ENCODE measurements at regions not wholly inside any gene's neighbourhood (a gene's known extent, or its start where the extent isn't known, plus 50 kb on each side); places are given as distances from the start of the nearest gene placed in this dataset.

DNA sequence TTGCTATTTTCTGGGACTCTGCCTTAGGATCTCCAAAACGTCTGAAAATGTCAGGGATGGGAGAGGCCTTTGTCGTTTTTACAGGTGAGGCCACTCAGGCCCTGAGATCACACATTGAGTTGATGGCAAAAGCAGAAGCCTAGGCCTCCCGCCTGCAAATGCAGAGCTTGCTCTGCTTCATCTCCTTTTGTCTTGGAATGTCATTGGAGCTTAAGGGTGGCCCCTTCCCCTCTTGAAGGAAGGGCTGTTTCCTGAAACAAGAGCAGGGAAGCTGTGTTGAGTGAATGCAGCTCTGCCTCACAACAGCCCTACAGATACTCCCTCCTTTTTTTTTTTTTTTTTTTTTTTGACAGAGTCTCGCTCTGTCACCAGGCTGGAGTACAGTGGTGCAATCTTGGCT, 123.5 kb downstream of the GLI2 start:
- no peaks in the 10 kb centered on the region for H3K27me3 ChIP-seq
- no peak overlapping the region for H3K27ac ChIP-seq
- H3K4me1 ChIP-seq: peaks cover 21% of the 10 kb centered on the region
- H3K9me3 ChIP-seq (replicated peaks): no peaks in the 10 kb centered on the region
- DNase-seq: no peak
- no peak overlapping the region for H3K4me3 ChIP-seq
- H3K36me3 ChIP-seq: peaks cover 2% of the 10 kb centered on the region; the same call in 1 of the 2 replicates

DNA sequence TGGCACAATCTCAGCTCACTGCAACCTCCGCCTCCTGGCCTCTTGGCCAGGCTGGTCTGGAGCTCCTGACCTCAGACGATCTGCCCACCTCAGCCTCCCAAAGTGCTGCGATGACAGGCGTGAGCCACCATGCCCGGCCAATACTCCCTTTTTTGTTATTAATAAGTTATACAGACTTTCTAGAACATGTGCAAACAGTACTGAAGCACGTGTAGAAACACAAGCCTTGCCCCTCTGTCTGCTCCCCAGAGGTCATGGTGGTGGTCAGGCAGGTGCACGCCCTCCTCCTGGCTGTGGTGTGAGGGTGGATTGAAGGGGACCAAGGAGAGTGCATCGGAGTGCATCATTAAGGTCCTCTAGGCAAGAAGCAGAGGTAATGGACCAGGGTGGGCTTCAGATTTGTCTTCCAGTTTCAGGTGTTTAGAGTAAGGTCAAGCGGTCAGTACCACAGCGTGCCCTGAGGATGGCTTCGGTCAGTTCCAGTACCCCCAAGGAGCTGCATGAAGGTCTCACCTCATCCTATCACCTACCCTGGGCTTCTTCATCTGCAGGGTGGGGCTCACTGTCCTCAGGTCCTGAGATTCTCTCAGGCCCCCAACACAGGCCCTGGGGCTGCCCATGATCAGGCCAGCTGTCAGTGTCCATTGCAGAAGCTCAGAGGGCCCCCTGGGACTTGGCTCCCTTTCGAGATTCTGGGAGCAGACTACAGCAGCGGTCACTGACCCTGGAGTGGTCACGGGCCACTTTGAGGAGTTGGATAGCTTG, 124.3 kb downstream of the GLI2 start:
- Histone ChIP-seq H3K27ac (no peak overlapping the region), H3K4me3 (no peak overlapping the region), H3K9me3 (replicated peaks) (no peaks in the 10 kb centered on the region), H3K27me3 (no peaks in the 10 kb centered on the region), H3K36me3 (peaks cover 2% of the 10 kb centered on the region; the same call in 1 of the 2 replicates), H3K4me1 (peaks cover 13% of the 10 kb centered on the region)
- DNase-seq: peak in 1 of 2 experiments; percentile 41

GRCh38 chr2:120860579-120860922, 124.9 kb downstream of the GLI2 start:
- Histone ChIP-seq H3K36me3 (peaks cover 2% of the 10 kb centered on the region; the same call in 1 of the 2 replicates), H3K27ac (no peak overlapping the region), H3K4me1 (peaks cover 7% of the 10 kb centered on the region; the same call in 1 of the 2 replicates), H3K4me3 (no peak overlapping the region), H3K27me3 (no peaks in the 10 kb centered on the region), H3K9me3 (replicated peaks) (no peaks in the 10 kb centered on the region)
- DNase-seq: no peak

- H3K9me3 ChIP-seq (replicated peaks): no peaks in the 10 kb centered on the region
- H3K27ac ChIP-seq: no peak overlapping the region
- no peak for DNase-seq
- no peak overlapping the region for H3K4me3 ChIP-seq
- no peaks in the 10 kb centered on the region for H3K27me3 ChIP-seq
- H3K4me1 ChIP-seq: peaks cover 5% of the 10 kb centered on the region; the same call in 1 of the 2 replicates
- no peaks in the 10 kb centered on the region for H3K36me3 ChIP-seq
Observed at GRCh38 chr2:120861191-120861575, 125.5 kb downstream of the GLI2 start.

DNA sequence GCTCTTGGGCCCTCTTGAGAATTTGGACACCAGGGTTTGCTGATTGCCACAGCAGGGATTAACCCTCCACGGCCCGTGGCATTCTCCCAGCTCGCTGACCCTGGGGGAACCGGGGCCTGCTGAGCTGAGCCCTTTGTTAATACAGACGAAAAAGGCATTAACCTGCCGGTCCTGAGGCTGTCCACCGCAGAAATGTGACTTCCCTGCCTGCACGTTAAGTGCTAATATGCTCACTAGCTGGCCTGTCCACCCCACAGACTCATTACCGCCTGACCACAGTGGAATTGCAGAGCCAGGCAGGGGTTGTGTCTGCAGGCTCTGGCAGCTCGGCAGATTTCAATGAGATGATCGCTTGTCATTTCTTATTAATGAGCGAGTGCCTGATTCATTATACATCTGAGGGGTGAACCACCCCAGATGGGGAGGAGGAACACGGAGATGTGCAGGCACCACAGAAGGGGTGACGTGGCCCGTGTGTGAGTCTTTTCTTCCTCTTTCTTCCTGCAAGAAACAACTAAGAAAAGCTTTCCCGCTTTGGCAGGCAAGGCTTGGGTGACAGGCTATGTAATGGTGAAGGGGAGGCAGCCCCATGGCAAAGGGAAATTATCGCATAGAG, 126.0 kb downstream of the GLI2 start:
- no peaks in the 10 kb centered on the region for H3K27me3 ChIP-seq
- no peak overlapping the region for H3K4me3 ChIP-seq
- H3K9me3 ChIP-seq (replicated peaks): no peaks in the 10 kb centered on the region
- no peak for DNase-seq
- no peaks in the 10 kb centered on the region for H3K36me3 ChIP-seq
- peaks cover 5% of the 10 kb centered on the region; the same call in 1 of the 2 replicates for H3K4me1 ChIP-seq
- H3K27ac ChIP-seq: no peak overlapping the region

GRCh38 chr2:120862201-120863060, 126.8 kb downstream of the GLI2 start:
- DNase-seq: no peak
- Histone ChIP-seq H3K27me3 (no peaks in the 10 kb centered on the region), H3K4me3 (no peak overlapping the region), H3K36me3 (no peaks in the 10 kb centered on the region), H3K4me1 (peaks cover 7% of the 10 kb centered on the region; the same call in 1 of the 2 replicates), H3K27ac (no peak overlapping the region), H3K9me3 (replicated peaks) (no peaks in the 10 kb centered on the region)

GRCh38 chr2:120863146-120863545, 127.5 kb downstream of the GLI2 start:
- no peak for DNase-seq
- Histone ChIP-seq H3K36me3 (no peaks in the 10 kb centered on the region), H3K27me3 (no peaks in the 10 kb centered on the region), H3K9me3 (replicated peaks) (no peaks in the 10 kb centered on the region), H3K27ac (no peak overlapping the region), H3K4me3 (no peak overlapping the region), H3K4me1 (peaks cover 9% of the 10 kb centered on the region; the same call in 1 of the 2 replicates)

GRCh38 chr2:120863661-120864320, 128.1 kb downstream of the GLI2 start:
- H3K9me3 ChIP-seq (replicated peaks): no peaks in the 10 kb centered on the region
- H3K4me1 ChIP-seq: peaks cover 9% of the 10 kb centered on the region; the same call in 1 of the 2 replicates
- no peak for DNase-seq
- H3K27me3 ChIP-seq: no peaks in the 10 kb centered on the region
- H3K4me3 ChIP-seq: no peak overlapping the region
- no peaks in the 10 kb centered on the region for H3K36me3 ChIP-seq
- no peak overlapping the region for H3K27ac ChIP-seq

GRCh38 chr2:120864981-120865380, 129.3 kb downstream of the GLI2 start:
- H3K27ac ChIP-seq: no peak overlapping the region
- peaks cover 9% of the 10 kb centered on the region; the same call in 1 of the 2 replicates for H3K4me1 ChIP-seq
- no peaks in the 10 kb centered on the region for H3K9me3 ChIP-seq (replicated peaks)
- no peaks in the 10 kb centered on the region for H3K36me3 ChIP-seq
- DNase-seq: no peak
- H3K4me3 ChIP-seq: no peak overlapping the region
- no peaks in the 10 kb centered on the region for H3K27me3 ChIP-seq

DNA sequence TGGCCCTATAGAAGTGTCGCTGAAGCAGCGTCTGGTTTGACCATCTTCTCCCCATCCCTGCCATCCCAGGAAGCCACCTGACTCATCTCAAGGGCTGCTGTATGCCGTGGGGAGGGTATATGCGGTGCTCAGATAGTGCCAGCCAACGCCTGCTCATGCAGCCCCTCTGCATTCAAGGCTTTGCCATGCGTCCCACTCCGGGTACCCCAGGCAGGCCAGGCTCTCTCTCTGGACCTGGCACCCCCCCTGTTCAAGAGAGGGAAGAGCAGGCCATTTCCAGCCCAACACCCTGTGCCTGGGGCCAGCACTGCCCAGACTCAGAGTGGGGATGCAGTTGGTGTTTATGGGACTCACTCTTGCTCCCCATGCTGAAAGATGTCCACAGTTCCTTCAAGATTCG, 130.0 kb downstream of the GLI2 start:
- no peak for DNase-seq
- Histone ChIP-seq H3K4me1 (peaks cover 4% of the 10 kb centered on the region; the same call in 1 of the 2 replicates), H3K9me3 (replicated peaks) (no peaks in the 10 kb centered on the region)

DNA sequence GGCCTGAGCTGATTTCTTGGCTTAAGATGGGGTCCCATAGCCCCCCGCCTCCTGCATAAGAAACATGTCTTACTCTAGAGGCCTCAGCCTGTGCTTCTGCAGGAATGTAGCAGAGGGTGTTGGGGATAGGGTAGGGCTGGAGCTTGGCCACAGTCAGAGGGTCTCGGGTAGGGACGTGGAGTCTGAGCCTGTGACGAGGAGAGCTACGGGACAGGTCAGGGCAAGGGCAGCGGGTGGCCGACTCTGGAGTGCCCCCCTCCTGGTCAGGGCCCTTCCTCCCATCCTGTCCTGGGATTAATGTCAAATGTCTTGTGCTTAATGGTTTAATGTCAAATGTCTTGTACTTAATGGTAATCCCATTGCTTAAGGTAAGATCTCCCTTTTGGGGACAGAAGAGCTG, 130.4 kb downstream of the GLI2 start:
- H3K4me3 ChIP-seq: no peak overlapping the region
- H3K27me3 ChIP-seq: no peaks in the 10 kb centered on the region
- H3K4me1 ChIP-seq: peaks cover 9% of the 10 kb centered on the region; the same call in 1 of the 2 replicates
- no peak for DNase-seq
- H3K27ac ChIP-seq: no peak overlapping the region
- H3K9me3 ChIP-seq (replicated peaks): no peaks in the 10 kb centered on the region
- no peaks in the 10 kb centered on the region for H3K36me3 ChIP-seq

More for the DNA sequence above, 130.0 kb downstream of the GLI2 start:
- H3K27ac ChIP-seq: no peak overlapping the region
- H3K36me3 ChIP-seq: no peaks in the 10 kb centered on the region
- H3K4me3 ChIP-seq: no peak overlapping the region
- H3K27me3 ChIP-seq: no peaks in the 10 kb centered on the region

GRCh38 chr2:120866483-120867140, 130.9 kb downstream of the GLI2 start:
- Histone ChIP-seq H3K36me3 (no peaks in the 10 kb centered on the region), H3K4me3 (no peak overlapping the region), H3K27me3 (no peaks in the 10 kb centered on the region), H3K27ac (no peak overlapping the region), H3K9me3 (replicated peaks) (no peaks in the 10 kb centered on the region), H3K4me1 (peaks cover 14% of the 10 kb centered on the region)
- no peak for DNase-seq

GRCh38 chr2:120867290-120868241, 131.9 kb downstream of the GLI2 start:
- no peaks in the 10 kb centered on the region for H3K36me3 ChIP-seq
- H3K9me3 ChIP-seq (replicated peaks): no peaks in the 10 kb centered on the region
- no peaks in the 10 kb centered on the region for H3K27me3 ChIP-seq
- H3K4me1 ChIP-seq: peaks cover 22% of the 10 kb centered on the region
- DNase-seq: peak; percentile 42 to 52
- no peak overlapping the region for H3K27ac ChIP-seq
- H3K4me3 ChIP-seq: 0 out of 2 replicates have a peak overlapping the region, but pooled peaks have one; percentile 4

Data from SJCRH30 (cell line).